Natural killer cell (primary cell): ENCODE measurements at regions not wholly inside any gene's neighbourhood (a gene's known extent, or its start where the extent isn't known, plus 50 kb on each side); places are given as distances from the start of the nearest gene placed in this dataset.

Source experiments
- ATAC-seq, 3 donors: fragments of 150-1000 bp in 2 of 3; fragments of 200-7000 bp in 1 of 3; cut with Tn5 transposase; 1 replicate in 1 of 3; 2 replicates in 2 of 3; pipeline ENCODE4 v1.10.0; 2021; ENCODE audit warnings: mild to moderate bottlenecking in 2 of 3, moderate library complexity in 2 of 3
- DNase-seq, 2 donors: peaks; one replicate each; pipeline versions ENCODE4 v3.0.0 to v3.0.0-alpha.2; 2013 to 2021; ENCODE audit warnings: mixed read lengths in 1 of 2
- H3K27ac ChIP-seq: one replicate; pipeline ENCODE4 v1.5.1; 2013; ENCODE audit warnings: mild to moderate bottlenecking, low read length
- H3K27me3 ChIP-seq: one replicate; pipeline ENCODE4 v1.6.1; 2013; ENCODE audit warnings: low read length; ENCODE audit not compliant: control insufficient read depth, insufficient read depth
- H3K36me3 ChIP-seq: one replicate; pipeline ENCODE4 v1.6.1; 2013; ENCODE audit warnings: low read length; ENCODE audit not compliant: control insufficient read depth, insufficient read depth
- H3K4me1 ChIP-seq: one replicate; pipeline ENCODE4 v1.6.1; 2013; ENCODE audit warnings: low read length; ENCODE audit not compliant: control insufficient read depth, insufficient read depth
- H3K4me3 ChIP-seq: one replicate; pipeline ENCODE4 v1.5.1; 2013; ENCODE audit warnings: low read length
- H3K9me3 ChIP-seq: one replicate; pipeline ENCODE4 v1.6.1; 2013; ENCODE audit warnings: low read length; ENCODE audit not compliant: control insufficient read depth, insufficient read depth
- H3K27ac Mint-ChIP-seq, 2 donors: one replicate each; pipeline ENCODE4 v1.8.0; 2022; ENCODE audit warnings: mild to moderate bottlenecking in 2 of 2, mixed read lengths in 2 of 2, moderate library complexity in 1 of 2
- H3K27me3 Mint-ChIP-seq, 2 donors: one replicate each; pipeline ENCODE4 v1.8.0; 2022; ENCODE audit warnings: low read depth in 2 of 2, mixed read lengths in 2 of 2
- H3K36me3 Mint-ChIP-seq: one replicate; pipeline ENCODE4 v1.8.0; 2022; ENCODE audit warnings: mixed read lengths
- H3K4me1 Mint-ChIP-seq, 2 donors: one replicate each; pipeline ENCODE4 v1.8.0; 2022; ENCODE audit warnings: mixed read lengths in 2 of 2
- H3K4me3 Mint-ChIP-seq: one replicate; pipeline ENCODE4 v1.8.0; 2022; ENCODE audit warnings: mild to moderate bottlenecking, moderate library complexity, mixed read lengths
- H3K9me3 Mint-ChIP-seq, 2 donors: one replicate each; pipeline ENCODE4 v1.8.0; 2022; ENCODE audit warnings: mixed read lengths in 2 of 2
- CTCF ChIP-seq: fragments of 200-600 bp; IDR thresholded peaks from one replicate; pipeline ENCODE4 v1.8.0; 2022; ENCODE audit warnings: antibody characterized with exemption
- WGBS: methylation state at CpG from one replicate; pipeline ENCODE4 v1.1.7; 2013; ENCODE audit warnings: missing lambda C conversion rate; ENCODE audit not compliant: insufficient coverage; 5-methylcytosine and 5-hydroxymethylcytosine counted together
- intact Hi-C: fragments of 100-400 bp; cut with micrococcal nuclease; formaldehyde crosslinking; loops from one replicate; pipeline ENCODE4 v1.14.2; 2022

GRCh38 chr18:29560270-29560669 is 1383.3 kb upstream of the CDH2 start:
- WGBS, result 100% methylated on average over 1 of the region's 1 CpG
- DNase-seq (no peak), ATAC-seq (no peak)
- Histone ChIP-seq H3K9me3 (no peaks in the 10 kb centered on the region), H3K4me3 (no peak overlapping the region), H3K4me1 (no peaks in the 10 kb centered on the region), H3K27me3 (no peaks in the 10 kb centered on the region), H3K27ac (no peak overlapping the region), H3K36me3 (no peaks in the 10 kb centered on the region)
- H3K27me3 Mint-ChIP-seq, result no peaks in the 10 kb centered on the region
- no peak overlapping the region for H3K27ac Mint-ChIP-seq
- intact Hi-C loops, result no loop called here
- no peak overlapping the region for H3K4me3 Mint-ChIP-seq
- H3K4me1 Mint-ChIP-seq, result no peaks in the 10 kb centered on the region
- TF ChIP-seq CTCF, result no peak
- H3K9me3 Mint-ChIP-seq, result peaks cover 9 to 11% of the 10 kb centered on the region in 2 donors
- peaks cover 8% of the 10 kb centered on the region for H3K36me3 Mint-ChIP-seq

GRCh38 chr18:29556070-29556469 is 1379.1 kb upstream of the CDH2 start:
- Histone ChIP-seq H3K4me3 (no peak overlapping the region), H3K9me3 (no peaks in the 10 kb centered on the region), H3K36me3 (no peaks in the 10 kb centered on the region), H3K27ac (no peak overlapping the region), H3K4me1 (no peaks in the 10 kb centered on the region), H3K27me3 (no peaks in the 10 kb centered on the region)
- Mint-ChIP-seq H3K36me3 (no peaks in the 10 kb centered on the region), H3K27ac (no peak overlapping the region), H3K4me3 (no peak overlapping the region), H3K9me3 (peaks cover 4 to 9% of the 10 kb centered on the region in 2 donors), H3K27me3 (no peaks in the 10 kb centered on the region), H3K4me1 (no peaks in the 10 kb centered on the region)
- no peak for DNase-seq
- intact Hi-C loops, result no loop called here
- no peak for TF ChIP-seq CTCF
- no peak for ATAC-seq
- 90% methylated on average over 3 of the region's 4 CpGs for WGBS

- DNase-seq (no peak), ATAC-seq (no peak)
- no peak overlapping the region for H3K27ac ChIP-seq
- Mint-ChIP-seq H3K4me3 (no peak overlapping the region), H3K4me1 (no peaks in the 10 kb centered on the region), H3K9me3 (peaks cover 9 to 12% of the 10 kb centered on the region in 2 donors), H3K27me3 (no peaks in the 10 kb centered on the region), H3K36me3 (no peaks in the 10 kb centered on the region), H3K27ac (no peak overlapping the region)
- intact Hi-C loops, result no loop called here
- peaks cover 4% of the 10 kb centered on the region for H3K9me3 ChIP-seq
- no peaks in the 10 kb centered on the region for H3K4me1 ChIP-seq
- no peak for TF ChIP-seq CTCF
- H3K4me3 ChIP-seq, result no peak overlapping the region
- no peaks in the 10 kb centered on the region for H3K27me3 ChIP-seq
- no peaks in the 10 kb centered on the region for H3K36me3 ChIP-seq
- 94% methylated on average over 9 of the region's 9 CpGs for WGBS
Observed at GRCh38 chr18:29549759-29550158, 1372.8 kb upstream of the CDH2 start.

GRCh38 chr18:29547626-29548025 is 1370.7 kb upstream of the CDH2 start:
- no peaks in the 10 kb centered on the region for H3K4me1 Mint-ChIP-seq
- TF ChIP-seq CTCF, result no peak
- no peaks in the 10 kb centered on the region for H3K36me3 Mint-ChIP-seq
- Histone ChIP-seq H3K4me3 (no peak overlapping the region), H3K27me3 (no peaks in the 10 kb centered on the region), H3K9me3 (peaks cover 4% of the 10 kb centered on the region), H3K36me3 (no peaks in the 10 kb centered on the region), H3K4me1 (no peaks in the 10 kb centered on the region), H3K27ac (no peak overlapping the region)
- no peak overlapping the region for H3K27ac Mint-ChIP-seq
- intact Hi-C loops, result no loop called here
- no peak overlapping the region for H3K4me3 Mint-ChIP-seq
- DNase-seq, result no peak
- ATAC-seq, result no peak
- H3K27me3 Mint-ChIP-seq, result no peaks in the 10 kb centered on the region
- H3K9me3 Mint-ChIP-seq, result peaks cover 5 to 12% of the 10 kb centered on the region in 2 donors
